ENCODE measurements at regions not wholly inside any gene's neighbourhood (a gene's known extent, or its start where the extent isn't known, plus 50 kb on each side); places are given as distances from the start of the nearest gene placed in this dataset.
"Not testable (repeated sequence)": the region's sequence is repeated elsewhere in the genome, so short reads cannot be mapped to it uniquely, and the experiment has no call there.

DNA sequence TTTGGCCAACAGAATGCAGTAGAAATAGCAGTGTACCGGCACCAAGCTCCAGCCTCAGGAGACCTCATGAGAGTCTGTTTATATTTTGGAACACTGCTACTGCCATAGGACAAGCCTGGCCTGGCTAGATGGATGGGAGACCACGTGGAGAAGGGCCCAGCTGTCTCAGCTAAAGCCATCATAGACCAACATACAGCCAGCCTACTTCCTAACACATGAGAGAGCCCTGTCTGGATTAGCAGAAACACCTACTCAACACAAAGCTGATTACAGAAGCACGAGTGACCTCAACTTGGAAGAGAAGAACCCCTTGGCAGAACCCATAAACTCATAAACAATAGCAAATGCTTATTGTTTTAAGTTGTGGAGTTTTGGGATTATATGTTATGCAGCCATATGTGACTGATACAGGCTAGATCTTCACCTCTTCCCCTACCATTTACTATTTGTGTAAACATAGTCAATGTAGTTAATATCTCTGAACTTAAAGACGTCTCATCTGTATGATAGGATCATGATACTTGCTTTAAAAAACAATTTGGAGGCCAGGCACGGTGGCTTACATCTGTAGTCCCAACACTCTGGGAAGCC lies 199.4 kb upstream of the ZNF217 start:
- H3K27me3 ChIP-seq (ENCODE audit: control insufficient read depth, low read length) = no peaks in the 10 kb centered on the region
- no peaks in the 10 kb centered on the region for H3K9me3 ChIP-seq (ENCODE audit: control insufficient read depth, insufficient read depth, low read length)
- no peaks in the 10 kb centered on the region; the same call in 1 of the 2 replicates for H3K79me2 ChIP-seq (ENCODE audit: control insufficient read depth, low read length)
- TF ChIP-seq, protein P1, sequence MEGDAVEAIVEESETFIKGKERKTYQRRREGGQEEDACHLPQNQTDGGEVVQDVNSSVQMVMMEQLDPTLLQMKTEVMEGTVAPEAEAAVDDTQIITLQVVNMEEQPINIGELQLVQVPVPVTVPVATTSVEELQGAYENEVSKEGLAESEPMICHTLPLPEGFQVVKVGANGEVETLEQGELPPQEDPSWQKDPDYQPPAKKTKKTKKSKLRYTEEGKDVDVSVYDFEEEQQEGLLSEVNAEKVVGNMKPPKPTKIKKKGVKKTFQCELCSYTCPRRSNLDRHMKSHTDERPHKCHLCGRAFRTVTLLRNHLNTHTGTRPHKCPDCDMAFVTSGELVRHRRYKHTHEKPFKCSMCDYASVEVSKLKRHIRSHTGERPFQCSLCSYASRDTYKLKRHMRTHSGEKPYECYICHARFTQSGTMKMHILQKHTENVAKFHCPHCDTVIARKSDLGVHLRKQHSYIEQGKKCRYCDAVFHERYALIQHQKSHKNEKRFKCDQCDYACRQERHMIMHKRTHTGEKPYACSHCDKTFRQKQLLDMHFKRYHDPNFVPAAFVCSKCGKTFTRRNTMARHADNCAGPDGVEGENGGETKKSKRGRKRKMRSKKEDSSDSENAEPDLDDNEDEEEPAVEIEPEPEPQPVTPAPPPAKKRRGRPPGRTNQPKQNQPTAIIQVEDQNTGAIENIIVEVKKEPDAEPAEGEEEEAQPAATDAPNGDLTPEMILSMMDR (IDR thresholded peaks at IDR 0.05; ENCODE audit: low read depth, low read length, poor library complexity, severe bottlenecking) = no peak
- TF ChIP-seq EZH2phosphoT487 (IDR thresholded peaks at IDR 0.05; ENCODE audit: borderline replicate concordance, low read length) = no peak
- H3K27ac ChIP-seq (ENCODE audit: low read depth, low read length) = no peak overlapping the region
- no peak overlapping the region for H3K4me3 ChIP-seq (ENCODE audit: low read length)
- no peaks in the 10 kb centered on the region for H3K36me3 ChIP-seq (ENCODE audit: control insufficient read depth, low read length)
- no peak overlapping the region for H3K4me2 ChIP-seq (ENCODE audit: low read length)
- no peaks in the 10 kb centered on the region for H3K4me1 ChIP-seq (ENCODE audit: control insufficient read depth, low read length)
- no peaks in the 10 kb centered on the region for H3F3A ChIP-seq (ENCODE audit: control insufficient read depth, insufficient read depth)
- H4K20me1 ChIP-seq (ENCODE audit: control insufficient read depth, insufficient read depth, low read depth, low read length) = no peaks in the 10 kb centered on the region
- no peaks in the 10 kb centered on the region for H3K9me2 ChIP-seq (replicated peaks; ENCODE audit: control insufficient read depth, low read length)

DNA sequence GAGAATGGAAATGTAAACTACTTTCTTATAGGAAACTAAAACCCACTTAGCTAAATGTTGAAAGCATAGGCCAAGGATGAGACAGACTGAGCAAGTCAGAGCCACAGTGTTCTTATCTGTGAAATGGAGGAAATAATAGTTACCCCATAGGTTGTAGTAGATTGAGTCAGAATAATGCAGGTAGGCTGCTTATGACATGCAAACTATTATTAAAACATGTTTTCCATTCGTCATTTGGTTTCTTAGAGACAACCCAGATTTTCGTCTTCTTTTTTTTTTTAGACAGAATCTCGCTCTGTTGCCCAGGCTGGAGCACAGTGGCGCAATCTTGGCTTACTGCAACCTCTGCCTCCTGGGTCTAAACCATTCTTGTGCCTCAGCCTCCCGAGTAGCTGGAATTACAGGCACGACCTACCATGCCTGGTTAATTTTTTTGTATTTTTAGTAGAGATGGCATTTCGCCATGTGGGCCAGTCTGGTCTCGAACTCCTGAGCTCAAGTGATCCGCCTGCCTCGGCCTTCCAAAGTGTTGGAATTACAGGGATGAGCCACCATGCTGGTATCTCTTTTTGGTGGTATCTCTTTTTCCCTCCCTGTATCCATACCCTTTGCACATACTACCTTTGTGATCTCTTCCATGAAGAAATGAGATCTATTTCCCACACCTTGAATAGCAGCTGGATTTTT lies 196.5 kb upstream of the ZNF217 start:
- H3K27ac ChIP-seq (ENCODE audit: low read depth, low read length) = no peak overlapping the region
- no peak for TF ChIP-seq EZH2phosphoT487 (IDR thresholded peaks at IDR 0.05; ENCODE audit: borderline replicate concordance, low read length)
- TF ChIP-seq, protein P1 (IDR thresholded peaks at IDR 0.05; ENCODE audit: low read depth, low read length, poor library complexity, severe bottlenecking) = no peak
- H3K4me2 ChIP-seq (ENCODE audit: low read length) = no peak overlapping the region
- H3K36me3 ChIP-seq (ENCODE audit: control insufficient read depth, low read length) = no peaks in the 10 kb centered on the region
- no peaks in the 10 kb centered on the region for H3K9me2 ChIP-seq (replicated peaks; ENCODE audit: control insufficient read depth, low read length)
- no peaks in the 10 kb centered on the region for H3K27me3 ChIP-seq (ENCODE audit: control insufficient read depth, low read length)
- H4K20me1 ChIP-seq (ENCODE audit: control insufficient read depth, insufficient read depth, low read depth, low read length) = no peaks in the 10 kb centered on the region
- H3K4me3 ChIP-seq (ENCODE audit: low read length) = no peak overlapping the region
- H3K9me3 ChIP-seq (ENCODE audit: control insufficient read depth, insufficient read depth, low read length) = no peaks in the 10 kb centered on the region
- H3F3A ChIP-seq (ENCODE audit: control insufficient read depth, insufficient read depth) = no peaks in the 10 kb centered on the region
- H3K4me1 ChIP-seq (ENCODE audit: control insufficient read depth, low read length) = peaks cover 8% of the 10 kb centered on the region
- peaks cover 15% of the 10 kb centered on the region; the same call in 1 of the 2 replicates for H3K79me2 ChIP-seq (ENCODE audit: control insufficient read depth, low read length)

DNA sequence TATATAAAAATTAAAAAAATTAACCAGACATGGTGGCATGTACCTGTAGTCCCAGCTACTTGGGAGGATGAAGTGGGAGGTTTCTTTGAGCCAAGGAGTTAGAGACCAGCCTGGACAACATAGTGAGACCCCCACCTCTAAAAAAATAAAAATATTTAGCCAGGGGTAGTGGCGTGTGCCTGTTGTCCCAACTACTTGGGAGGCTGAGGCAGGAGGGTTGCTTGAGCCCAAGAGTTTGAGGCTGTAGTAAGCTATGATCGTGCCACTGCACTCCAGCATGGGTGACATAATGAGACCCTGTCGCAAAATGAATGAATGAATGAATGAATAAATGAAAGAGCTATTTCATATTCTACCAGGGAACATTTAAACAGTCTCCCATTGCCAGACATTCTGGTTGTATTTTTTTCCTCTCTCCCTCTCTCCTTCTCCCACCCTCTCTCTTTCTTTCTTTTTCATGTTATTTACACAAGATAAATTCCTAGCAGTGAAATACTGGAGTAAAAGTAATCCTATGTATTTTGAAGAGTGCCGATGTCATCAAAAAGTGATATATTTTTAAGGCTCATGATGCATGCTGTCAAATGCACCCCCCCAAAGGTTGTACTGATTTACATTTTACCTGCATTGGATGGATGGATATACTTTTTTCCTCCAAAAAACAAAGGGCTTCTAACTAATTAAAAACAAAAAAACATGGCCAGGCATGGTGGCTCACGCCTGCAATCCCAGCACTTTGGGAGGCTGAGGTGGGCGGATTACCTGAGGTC lies 194.8 kb upstream of the ZNF217 start:
- Histone ChIP-seq H3K4me1 (ENCODE audit: control insufficient read depth, low read length) (peaks cover 8% of the 10 kb centered on the region), H3K27ac (ENCODE audit: low read depth, low read length) (no peak overlapping the region), H3K9me3 (ENCODE audit: control insufficient read depth, insufficient read depth, low read length) (no peaks in the 10 kb centered on the region), H3K27me3 (ENCODE audit: control insufficient read depth, low read length) (no peaks in the 10 kb centered on the region), H3K4me2 (ENCODE audit: low read length) (no peak overlapping the region), H4K20me1 (ENCODE audit: control insufficient read depth, insufficient read depth, low read depth, low read length) (no peaks in the 10 kb centered on the region), H3K79me2 (ENCODE audit: control insufficient read depth, low read length) (peaks cover 15% of the 10 kb centered on the region; the same call in 1 of the 2 replicates), H3K36me3 (ENCODE audit: control insufficient read depth, low read length) (no peaks in the 10 kb centered on the region), H3K4me3 (ENCODE audit: low read length) (no peak overlapping the region), H3K9me2 (replicated peaks; ENCODE audit: control insufficient read depth, low read length) (no peaks in the 10 kb centered on the region), H3F3A (ENCODE audit: control insufficient read depth, insufficient read depth) (no peaks in the 10 kb centered on the region)
- no peak for TF ChIP-seq EZH2phosphoT487 (IDR thresholded peaks at IDR 0.05; ENCODE audit: borderline replicate concordance, low read length)
- TF ChIP-seq, protein P1 (IDR thresholded peaks at IDR 0.05; ENCODE audit: low read depth, low read length, poor library complexity, severe bottlenecking) = no peak

DNA sequence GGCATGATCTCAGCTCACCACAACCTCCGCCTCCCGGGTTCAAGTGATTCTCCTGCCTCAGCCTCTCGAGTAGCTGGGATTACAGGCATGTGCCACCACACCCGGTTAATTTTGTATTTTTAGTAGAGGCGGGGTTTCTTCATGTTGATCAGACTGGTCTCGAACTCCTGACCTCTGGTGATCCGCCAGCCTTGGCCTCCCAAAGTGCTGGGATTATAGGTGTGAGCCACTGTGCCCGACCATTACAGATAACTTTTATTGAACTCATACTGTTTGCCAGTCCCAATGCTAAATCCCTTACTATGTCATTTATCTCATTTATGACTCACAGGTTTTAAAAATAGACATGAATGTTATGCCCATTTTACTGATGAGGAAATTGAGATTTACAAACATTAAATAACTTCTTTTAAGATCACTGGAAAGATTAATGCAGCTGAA lies 193.9 kb upstream of the ZNF217 start:
- H3K4me3 ChIP-seq (ENCODE audit: low read length); H3F3A ChIP-seq (ENCODE audit: control insufficient read depth, insufficient read depth); H4K20me1 ChIP-seq (ENCODE audit: control insufficient read depth, insufficient read depth, low read depth, low read length); H3K9me2 ChIP-seq (replicated peaks; ENCODE audit: control insufficient read depth, low read length); H3K9me3 ChIP-seq (ENCODE audit: control insufficient read depth, insufficient read depth, low read length); H3K36me3 ChIP-seq (ENCODE audit: control insufficient read depth, low read length); H3K27me3 ChIP-seq (ENCODE audit: control insufficient read depth, low read length); H3K4me1 ChIP-seq (ENCODE audit: control insufficient read depth, low read length); H3K27ac ChIP-seq (ENCODE audit: low read depth, low read length); H3K4me2 ChIP-seq (ENCODE audit: low read length): not testable (repeated sequence)
- peaks cover 15% of the 10 kb centered on the region; the same call in 1 of the 2 replicates for H3K79me2 ChIP-seq (ENCODE audit: control insufficient read depth, low read length)

Data from DOHH2 (cell line).